Naive thymus-derived CD4-positive, alpha-beta T cell (primary cell): ENCODE measurements at regions not wholly inside any gene's neighbourhood (a gene's known extent, or its start where the extent isn't known, plus 50 kb on each side); places are given as distances from the start of the nearest gene placed in this dataset.
"Not testable (repeated sequence)": the region's sequence is repeated elsewhere in the genome, so short reads cannot be mapped to it uniquely, and the experiment has no call there.

ENCODE experiments used
- ATAC-seq: fragments of 150-1000 bp; cut with Tn5 transposase; 2 replicates; pipeline ENCODE4 v1.10.0; 2021; ENCODE audit warnings: mild to moderate bottlenecking, moderate library complexity
- CTCF ChIA-PET: fragments of 350-600 bp; sonication (Branson Sonifier 250); formaldehyde crosslinking; loops from one replicate; lab custom pipeline; 2021; ENCODE audit warnings: antibody characterized with exemption; lab: Charles Lee
- POLR2A ChIA-PET: fragments of 350-600 bp; sonication (Branson Sonifier 250); formaldehyde crosslinking; loops from one replicate; lab custom pipeline; 2021; ENCODE audit warnings: antibody characterized with exemption, inconsistent platforms; lab: Charles Lee
- DNase-seq, 9 donors: peaks; one replicate each; pipeline versions ENCODE4 v3.0.0 to v3.0.0-alpha.2; 2020 to 2022; ENCODE audit warnings: mixed read lengths in 1 of 9
- H3K27ac ChIP-seq: one replicate; pipeline ENCODE4 v1.7.0; 2013; ENCODE audit warnings: mild to moderate bottlenecking, low read depth, low read length, moderate library complexity
- H3K27me3 ChIP-seq, 2 donors: one replicate each; pipeline ENCODE4 v1.7.0; 2013; ENCODE audit warnings: low read length in 2 of 2, mild to moderate bottlenecking in 2 of 2, moderate library complexity in 2 of 2; ENCODE audit not compliant: control insufficient read depth in 2 of 2, insufficient read depth in 2 of 2
- H3K36me3 ChIP-seq, 3 experiments: 1 replicate in 2 of 3; 2 replicates in 1 of 3; pipeline ENCODE4 v1.7.0; 2013; ENCODE audit warnings: low read length in 3 of 3, mild to moderate bottlenecking in 3 of 3, moderate library complexity in 1 of 3; ENCODE audit not compliant: insufficient read depth in 3 of 3, control insufficient read depth in 2 of 3
- H3K4me1 ChIP-seq, 2 donors: one replicate each; pipeline ENCODE4 v1.7.0; 2013; ENCODE audit warnings: low read length in 2 of 2, mild to moderate bottlenecking in 2 of 2, moderate library complexity in 1 of 2; ENCODE audit not compliant: control insufficient read depth in 2 of 2, insufficient read depth in 2 of 2
- H3K4me3 ChIP-seq: 2 replicates; pipeline ENCODE4 v1.7.0; 2013; ENCODE audit warnings: mild to moderate bottlenecking, low read length
- H3K9me3 ChIP-seq, 3 experiments: 1 replicate in 2 of 3; 2 replicates in 1 of 3; pipeline ENCODE4 v1.7.0; 2013; ENCODE audit warnings: low read length in 3 of 3; ENCODE audit not compliant: control insufficient read depth in 2 of 3
- H3K27ac Mint-ChIP-seq, 9 donors: one replicate each; pipeline ENCODE4 v1.8.0; 2020 to 2022; ENCODE audit warnings: mixed read lengths in 9 of 9, mild to moderate bottlenecking in 8 of 9, moderate library complexity in 5 of 9, inconsistent platforms in 2 of 9
- H3K27me3 Mint-ChIP-seq, 5 donors: one replicate each; pipeline ENCODE4 v1.8.0; 2021 to 2022; ENCODE audit warnings: mixed read lengths in 5 of 5, mild to moderate bottlenecking in 1 of 5
- H3K36me3 Mint-ChIP-seq, 5 donors: one replicate each; pipeline ENCODE4 v1.8.0; 2020 to 2022; ENCODE audit warnings: mixed read lengths in 5 of 5, mild to moderate bottlenecking in 3 of 5, inconsistent platforms in 1 of 5
- H3K4me1 Mint-ChIP-seq, 7 donors: one replicate each; pipeline ENCODE4 v1.8.0; 2020 to 2022; ENCODE audit warnings: mixed read lengths in 7 of 7, mild to moderate bottlenecking in 3 of 7, inconsistent platforms in 1 of 7
- H3K4me3 Mint-ChIP-seq, 10 donors: one replicate each; pipeline ENCODE4 v1.8.0; 2020 to 2022; ENCODE audit warnings: mild to moderate bottlenecking in 10 of 10, mixed read lengths in 10 of 10, moderate library complexity in 6 of 10, inconsistent platforms in 2 of 10
- H3K9me3 Mint-ChIP-seq, 11 donors: one replicate each; pipeline ENCODE4 v1.8.0; 2020 to 2022; ENCODE audit warnings: mixed read lengths in 11 of 11, mild to moderate bottlenecking in 4 of 11, inconsistent platforms in 1 of 11, moderate library complexity in 1 of 11
- intact Hi-C, 2 donors: fragments of 100-400 bp; cut with micrococcal nuclease; formaldehyde crosslinking; loops; one replicate each; pipeline ENCODE4 v1.15.1; 2023

GRCh38 chr2:138421315-138421970, 80.1 kb upstream of the SPOPL start:
- Mint-ChIP-seq H3K9me3 (peaks cover 2 to 24% (median 14%) of the 10 kb centered on the region in 11 donors), H3K4me3 (no peak overlapping the region), H3K36me3 (peaks cover 0 to 3% (median 1%) of the 10 kb centered on the region in 5 donors), H3K27me3 (peaks cover 0 to 4% (median 0%) of the 10 kb centered on the region in 5 donors), H3K27ac (no peak overlapping the region), H3K4me1 (no peaks in the 10 kb centered on the region)
- Histone ChIP-seq H3K36me3 (no peaks in the 10 kb centered on the region), H3K9me3 (no peaks in the 10 kb centered on the region), H3K27ac (no peak overlapping the region), H3K27me3 (no peaks in the 10 kb centered on the region), H3K4me1 (no peaks in the 10 kb centered on the region), H3K4me3 (no peak overlapping the region)
- ATAC-seq, result no peak
- ChIA-PET POLR2A (no interaction called here), CTCF (no interaction called here)
- intact Hi-C loops, result no loop called here
- no peak for DNase-seq

DNA sequence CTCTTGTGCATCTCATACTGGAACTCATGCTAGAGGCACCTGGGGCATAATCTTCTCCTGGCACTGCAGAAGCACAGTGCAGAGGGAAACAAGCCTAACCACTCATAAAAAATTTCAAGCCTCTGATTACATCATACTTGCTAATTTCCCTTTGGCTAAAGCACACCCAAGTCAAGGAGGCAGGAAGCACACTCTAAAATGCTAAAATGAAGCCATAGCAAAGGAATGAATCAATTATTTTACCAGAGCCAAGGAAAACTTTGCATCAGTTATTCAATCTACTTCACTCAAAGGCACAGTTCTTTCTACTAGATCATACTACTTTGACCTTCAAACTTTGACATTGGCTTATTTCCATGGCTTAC, 79.6 kb upstream of the SPOPL start:
- Histone ChIP-seq H3K4me1 (no peaks in the 10 kb centered on the region), H3K4me3 (no peak overlapping the region), H3K9me3 (no peaks in the 10 kb centered on the region), H3K36me3 (no peaks in the 10 kb centered on the region), H3K27me3 (no peaks in the 10 kb centered on the region), H3K27ac (no peak overlapping the region)
- DNase-seq (no peak), ATAC-seq (no peak)
- Mint-ChIP-seq H3K4me1 (no peaks in the 10 kb centered on the region), H3K4me3 (no peak overlapping the region), H3K36me3 (peaks cover 0 to 6% (median 3%) of the 10 kb centered on the region in 5 donors), H3K27me3 (peaks cover 0 to 4% (median 0%) of the 10 kb centered on the region in 5 donors), H3K27ac (no peak overlapping the region), H3K9me3 (peaks cover 6 to 29% (median 18%) of the 10 kb centered on the region in 11 donors)
- ChIA-PET CTCF (interaction anchor here (0.6 kb wide), 1 partner anchor 58 kb away, joined by 3 read pairs; no protein-coding TSS in a partner anchor), POLR2A (no interaction called here)
- intact Hi-C loops, result no loop called here

- H3K27me3 ChIP-seq, result no peaks in the 10 kb centered on the region
- H3K36me3 ChIP-seq, result no peaks in the 10 kb centered on the region
- ChIA-PET POLR2A (no interaction called here), CTCF (no interaction called here)
- Mint-ChIP-seq H3K9me3 (peaks cover 6 to 36% (median 21%) of the 10 kb centered on the region in 11 donors), H3K27me3 (peaks cover 0 to 4% (median 0%) of the 10 kb centered on the region in 5 donors), H3K4me1 (no peaks in the 10 kb centered on the region), H3K4me3 (no peak overlapping the region), H3K36me3 (peaks cover 0 to 6% (median 3%) of the 10 kb centered on the region in 5 donors), H3K27ac (no peak overlapping the region)
- ATAC-seq (no peak), DNase-seq (no peak)
- no peak overlapping the region for H3K27ac ChIP-seq
- no peaks in the 10 kb centered on the region for H3K4me1 ChIP-seq
- no peak overlapping the region for H3K4me3 ChIP-seq
- no peaks in the 10 kb centered on the region for H3K9me3 ChIP-seq
- intact Hi-C loops, result no loop called here
These were observed 78.4 kb upstream of the SPOPL start for GRCh38 chr2:138423198-138423597.

GRCh38 chr2:138423745-138424144, 77.8 kb upstream of the SPOPL start:
- POLR2A ChIA-PET, result no interaction called here
- ATAC-seq, result no peak
- H3K36me3 Mint-ChIP-seq, result peaks cover 0 to 6% (median 3%) of the 10 kb centered on the region in 5 donors

GRCh38 chr2:138424436-138425140, 77.0 kb upstream of the SPOPL start:
- Histone ChIP-seq H3K27me3 (no peaks in the 10 kb centered on the region), H3K4me1 (no peaks in the 10 kb centered on the region), H3K27ac (no peak overlapping the region), H3K36me3 (no peaks in the 10 kb centered on the region), H3K9me3 (no peaks in the 10 kb centered on the region), H3K4me3 (no peak overlapping the region)
- ChIA-PET POLR2A (no interaction called here), CTCF (no interaction called here)
- no peak overlapping the region for H3K4me3 Mint-ChIP-seq
- peaks cover 6 to 43% (median 23%) of the 10 kb centered on the region in 11 donors for H3K9me3 Mint-ChIP-seq
- DNase-seq (no peak), ATAC-seq (no peak)
- H3K27ac Mint-ChIP-seq, result no peak overlapping the region
- peaks cover 0 to 6% (median 3%) of the 10 kb centered on the region in 5 donors for H3K36me3 Mint-ChIP-seq
- no peaks in the 10 kb centered on the region for H3K4me1 Mint-ChIP-seq
- H3K27me3 Mint-ChIP-seq, result peaks cover 0 to 4% (median 0%) of the 10 kb centered on the region in 5 donors
- intact Hi-C loops, result no loop called here

More at GRCh38 chr2:138423745-138424144, 77.8 kb upstream of the SPOPL start:
- Mint-ChIP-seq H3K27ac (no peak overlapping the region), H3K4me1 (no peaks in the 10 kb centered on the region), H3K9me3 (peaks cover 6 to 39% (median 21%) of the 10 kb centered on the region in 11 donors), H3K27me3 (peaks cover 0 to 4% (median 0%) of the 10 kb centered on the region in 5 donors), H3K4me3 (no peak overlapping the region)
- intact Hi-C loops, result no loop called here
- H3K9me3 ChIP-seq, result no peaks in the 10 kb centered on the region
- CTCF ChIA-PET, result no interaction called here
- no peak for DNase-seq
- H3K27me3 ChIP-seq, result no peaks in the 10 kb centered on the region
- H3K36me3 ChIP-seq, result no peaks in the 10 kb centered on the region
- no peak overlapping the region for H3K4me3 ChIP-seq
- no peak overlapping the region for H3K27ac ChIP-seq
- no peaks in the 10 kb centered on the region for H3K4me1 ChIP-seq

GRCh38 chr2:138426116-138426515, 75.5 kb upstream of the SPOPL start:
- H3K27ac ChIP-seq, H3K9me3 ChIP-seq, H3K4me3 Mint-ChIP-seq, H3K27me3 Mint-ChIP-seq, H3K4me1 Mint-ChIP-seq, H3K4me3 ChIP-seq, H3K36me3 Mint-ChIP-seq, POLR2A ChIA-PET, H3K27me3 ChIP-seq, H3K27ac Mint-ChIP-seq, intact Hi-C loops, ATAC-seq, DNase-seq, CTCF ChIA-PET, H3K36me3 ChIP-seq, H3K4me1 ChIP-seq: not testable (repeated sequence)
- peaks cover 6 to 44% (median 24%) of the 10 kb centered on the region in 11 donors for H3K9me3 Mint-ChIP-seq
